ENCODE measurements at regions not wholly inside any gene's neighbourhood (a gene's known extent, or its start where the extent isn't known, plus 50 kb on each side); places are given as distances from the start of the nearest gene placed in this dataset.

DNA sequence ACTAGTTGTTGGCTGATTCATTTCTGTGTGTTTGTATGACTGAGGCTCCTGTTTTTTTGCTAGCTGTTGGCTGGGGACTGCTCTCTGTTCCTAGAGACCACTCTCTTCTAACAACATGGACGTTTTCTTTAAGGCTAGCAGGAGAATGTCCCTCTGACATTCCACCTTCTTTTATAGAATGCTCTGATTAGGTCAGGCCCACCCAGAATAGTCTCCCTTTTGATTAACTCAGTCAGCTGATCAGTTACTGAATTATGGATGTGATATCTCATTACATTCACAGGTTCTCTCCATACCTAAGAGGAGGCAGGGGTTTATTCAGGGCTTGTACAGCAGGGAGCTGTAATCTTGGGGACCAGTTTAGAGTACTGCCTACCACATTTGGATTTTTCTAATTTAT lies 175.6 kb upstream of the RHOBTB1 start:
- CTCF ChIA-PET, result interaction anchor here (1.2 kb wide), 1 partner anchor 21 kb away, joined by 6 read pairs; no protein-coding TSS in a partner anchor
- POLR2A ChIA-PET, result no interaction called here
- no peak for DNase-seq (ENCODE audit: low read depth in 1 of 2, low spot score in 1 of 2)
- Histone ChIP-seq H3K4me2 (no peak overlapping the region), H3K4me1 (no peaks in the 10 kb centered on the region), H3K9me3 (no peaks in the 10 kb centered on the region), H3K27ac (no peak overlapping the region), H3K4me3 (no peak overlapping the region)
- 14% methylated on average over 1 of the region's 1 CpG for WGBS (ENCODE audit: missing lambda C conversion rate)
- TF ChIP-seq HOXB5 (CRISPR knock-in tag; IDR thresholded peaks at IDR 0.05) (no peak), PHF8 (IDR thresholded peaks at IDR 0.05; ENCODE audit: borderline replicate concordance, low read depth) (no peak), JUNB (IDR thresholded peaks at IDR 0.05) (no peak), HOXA7 (CRISPR knock-in tag; IDR thresholded peaks at IDR 0.05) (no peak)
- no peak for FAIRE-seq
- ATAC-seq, result no peak

GRCh38 chr10:61115897-61116296 lies 171.9 kb upstream of the RHOBTB1 start:
- Histone ChIP-seq H3K9me3 (no peaks in the 10 kb centered on the region), H3K4me1 (peaks cover 3% of the 10 kb centered on the region; the same call in 2 of the 3 replicates), H3K4me3 (no peak overlapping the region), H3K4me2 (no peak overlapping the region), H3K27ac (no peak overlapping the region)
- ATAC-seq (no peak), FAIRE-seq (no peak), DNase-seq (ENCODE audit: low read depth in 1 of 2, low spot score in 1 of 2) (no peak)
- ChIA-PET POLR2A (no interaction called here), CTCF (interaction anchor here (1.5 kb wide), 1 partner anchor 24 kb away, joined by 3 read pairs; no protein-coding TSS in a partner anchor)
- TF ChIP-seq BHLHE40 (IDR thresholded peaks at IDR 0.05; ENCODE audit: low read depth, low read length) (no peak), EHF (CRISPR knock-in tag; IDR thresholded peaks at IDR 0.05) (no peak), KDM1A (IDR thresholded peaks at IDR 0.05; ENCODE audit: low read depth) (no peak), ZFP36 (IDR thresholded peaks at IDR 0.05; ENCODE audit: borderline replicate concordance, partially characterized antibody) (no peak), CHD2 (IDR thresholded peaks at IDR 0.05; ENCODE audit: low read length, partially characterized antibody) (no peak), REST (IDR thresholded peaks at IDR 0.05) (no peak), CBX8 (IDR thresholded peaks at IDR 0.05) (no peak), HMGXB4 (CRISPR knock-in tag; IDR thresholded peaks at IDR 0.05; ENCODE audit: borderline replicate concordance) (no peak), NPAS2 (CRISPR knock-in tag; IDR thresholded peaks at IDR 0.05; ENCODE audit: borderline replicate concordance) (no peak), ZSCAN20 (CRISPR knock-in tag; IDR thresholded peaks at IDR 0.05) (no peak), RNF2 (IDR thresholded peaks at IDR 0.05; ENCODE audit: borderline replicate concordance, low read depth) (no peak), FOXS1 (CRISPR knock-in tag; IDR thresholded peaks at IDR 0.05) (no peak), MYC (IDR thresholded peaks at IDR 0.05; ENCODE audit: borderline replicate concordance, low read length) (no peak), NR3C1 (IDR thresholded peaks at IDR 0.05) (no peak), KDM5A (IDR thresholded peaks at IDR 0.05) (no peak), MAZ (IDR thresholded peaks at IDR 0.05; ENCODE audit: borderline replicate concordance, low read depth, low read length) (no peak), PHF8 (IDR thresholded peaks at IDR 0.05; ENCODE audit: borderline replicate concordance, low read depth) (no peak), TFCP2L1 (CRISPR knock-in tag; IDR thresholded peaks at IDR 0.05) (no peak), PBX3 (IDR thresholded peaks at IDR 0.05) (no peak)
- TF ChIP-seq, protein P1, sequence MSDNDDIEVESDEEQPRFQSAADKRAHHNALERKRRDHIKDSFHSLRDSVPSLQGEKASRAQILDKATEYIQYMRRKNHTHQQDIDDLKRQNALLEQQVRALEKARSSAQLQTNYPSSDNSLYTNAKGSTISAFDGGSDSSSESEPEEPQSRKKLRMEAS (IDR thresholded peaks at IDR 0.05), result no peak

Measured in A549 (cell line).